ENCODE measurements at regions not wholly inside any gene's neighbourhood (a gene's known extent, or its start where the extent isn't known, plus 50 kb on each side); places are given as distances from the start of the nearest gene placed in this dataset.

GRCh38 chr5:56595566-56595965 lies 219.8 kb upstream of the MAP3K1 start:
- in situ Hi-C loops (cut with MboI; ENCODE audit: low sequenced_read_pairs) = no loop called here

GRCh38 chr5:56594792-56595191 lies 220.6 kb upstream of the MAP3K1 start:
- in situ Hi-C loops (cut with MboI; ENCODE audit: low sequenced_read_pairs) = no loop called here

GRCh38 chr5:56591081-56591480 lies 224.3 kb upstream of the MAP3K1 start:
- in situ Hi-C loops (cut with MboI; ENCODE audit: low sequenced_read_pairs) = no loop called here

- in situ Hi-C loops (cut with MboI; ENCODE audit: low sequenced_read_pairs) = no loop called here
Measured at GRCh38 chr5:56589481-56589860, 225.9 kb upstream of the MAP3K1 start.

GRCh38 chr5:56588636-56589480 lies 226.5 kb upstream of the MAP3K1 start:
- in situ Hi-C loops (cut with MboI; ENCODE audit: low sequenced_read_pairs) = no loop called here

- in situ Hi-C loops (cut with MboI; ENCODE audit: low sequenced_read_pairs) = no loop called here
Measured at GRCh38 chr5:56588131-56588487, 227.2 kb upstream of the MAP3K1 start.

GRCh38 chr5:56587381-56588130 lies 227.8 kb upstream of the MAP3K1 start:
- in situ Hi-C loops (cut with MboI; ENCODE audit: low sequenced_read_pairs) = no loop called here

- in situ Hi-C loops (cut with MboI; ENCODE audit: low sequenced_read_pairs) = no loop called here
Measured at GRCh38 chr5:56585999-56586691, 229.2 kb upstream of the MAP3K1 start.

- in situ Hi-C loops (cut with MboI; ENCODE audit: low sequenced_read_pairs) = no loop called here
Measured at GRCh38 chr5:56585461-56585860, 229.9 kb upstream of the MAP3K1 start.

- in situ Hi-C loops (cut with MboI; ENCODE audit: low sequenced_read_pairs) = no loop called here
Measured at GRCh38 chr5:56581426-56581825, 233.9 kb upstream of the MAP3K1 start.

- in situ Hi-C loops (cut with MboI; ENCODE audit: low sequenced_read_pairs) = no loop called here
Measured at GRCh38 chr5:56580864-56581263, 234.5 kb upstream of the MAP3K1 start.

GRCh38 chr5:56575821-56576220 lies 239.5 kb upstream of the MAP3K1 start:
- in situ Hi-C loops (cut with MboI; ENCODE audit: low sequenced_read_pairs) = no loop called here

GRCh38 chr5:56574778-56575177 lies 240.6 kb upstream of the MAP3K1 start:
- in situ Hi-C loops (cut with MboI; ENCODE audit: low sequenced_read_pairs) = no loop called here

- in situ Hi-C loops (cut with MboI; ENCODE audit: low sequenced_read_pairs) = no loop called here
Measured at GRCh38 chr5:56569566-56569965, 245.8 kb upstream of the MAP3K1 start.

GRCh38 chr5:56569076-56569475 lies 246.3 kb upstream of the MAP3K1 start:
- in situ Hi-C loops (cut with MboI; ENCODE audit: low sequenced_read_pairs) = no loop called here

- in situ Hi-C loops (cut with MboI; ENCODE audit: low sequenced_read_pairs) = no loop called here
Measured at GRCh38 chr5:56567278-56567677, 248.1 kb upstream of the MAP3K1 start.

GRCh38 chr5:56566374-56567249 lies 248.7 kb upstream of the MAP3K1 start:
- in situ Hi-C loops (cut with MboI; ENCODE audit: low sequenced_read_pairs) = no loop called here

GRCh38 chr5:56565644-56566043 lies 249.7 kb upstream of the MAP3K1 start:
- in situ Hi-C loops (cut with MboI; ENCODE audit: low sequenced_read_pairs) = no loop called here

- in situ Hi-C loops (cut with MboI; ENCODE audit: low sequenced_read_pairs) = no loop called here
Measured at GRCh38 chr5:56565283-56565615, 250.1 kb upstream of the MAP3K1 start.

GRCh38 chr5:56564541-56565282 lies 250.6 kb upstream of the MAP3K1 start:
- in situ Hi-C loops (cut with MboI; ENCODE audit: low sequenced_read_pairs) = no loop called here

Measured in HL-60/S4 treated with phorbol 12-myristate 13-acetate at 8.2 ng/mL for 4 days and 3 days (cell line).